ENCODE measurements at regions not wholly inside any gene's neighbourhood (a gene's known extent, or its start where the extent isn't known, plus 50 kb on each side); places are given as distances from the start of the nearest gene placed in this dataset.

DNA sequence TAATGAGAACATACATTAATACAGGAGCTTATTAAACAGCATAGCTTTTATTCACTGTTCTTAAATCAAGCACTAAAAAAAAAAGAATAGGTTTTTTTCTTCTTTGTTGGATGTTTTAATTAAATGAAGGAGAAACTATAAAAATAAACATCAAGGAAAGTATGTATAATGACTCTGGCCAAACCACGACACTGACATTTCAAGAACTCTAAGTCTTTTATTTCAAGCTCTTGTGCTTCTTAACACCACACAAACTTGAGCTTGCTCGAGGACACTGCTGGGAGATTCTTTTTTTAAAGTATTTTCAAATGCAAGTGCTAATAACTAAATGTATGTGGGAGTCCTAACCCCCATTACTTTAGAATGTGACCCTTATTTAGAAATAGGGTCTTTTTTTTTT, 204.9 kb upstream of the PPARGC1A start:
- H3K27me3 ChIP-seq = no peaks in the 10 kb centered on the region
- no peak for DNase-seq
- H3K36me3 ChIP-seq (replicated peaks in 1 of 2) = no peaks in the 10 kb centered on the region
- TF ChIP-seq POLR2A (IDR thresholded peaks at IDR 0.05) = no peak
- TF ChIP-seq, protein P1, sequence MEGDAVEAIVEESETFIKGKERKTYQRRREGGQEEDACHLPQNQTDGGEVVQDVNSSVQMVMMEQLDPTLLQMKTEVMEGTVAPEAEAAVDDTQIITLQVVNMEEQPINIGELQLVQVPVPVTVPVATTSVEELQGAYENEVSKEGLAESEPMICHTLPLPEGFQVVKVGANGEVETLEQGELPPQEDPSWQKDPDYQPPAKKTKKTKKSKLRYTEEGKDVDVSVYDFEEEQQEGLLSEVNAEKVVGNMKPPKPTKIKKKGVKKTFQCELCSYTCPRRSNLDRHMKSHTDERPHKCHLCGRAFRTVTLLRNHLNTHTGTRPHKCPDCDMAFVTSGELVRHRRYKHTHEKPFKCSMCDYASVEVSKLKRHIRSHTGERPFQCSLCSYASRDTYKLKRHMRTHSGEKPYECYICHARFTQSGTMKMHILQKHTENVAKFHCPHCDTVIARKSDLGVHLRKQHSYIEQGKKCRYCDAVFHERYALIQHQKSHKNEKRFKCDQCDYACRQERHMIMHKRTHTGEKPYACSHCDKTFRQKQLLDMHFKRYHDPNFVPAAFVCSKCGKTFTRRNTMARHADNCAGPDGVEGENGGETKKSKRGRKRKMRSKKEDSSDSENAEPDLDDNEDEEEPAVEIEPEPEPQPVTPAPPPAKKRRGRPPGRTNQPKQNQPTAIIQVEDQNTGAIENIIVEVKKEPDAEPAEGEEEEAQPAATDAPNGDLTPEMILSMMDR (IDR thresholded peaks at IDR 0.05) = no peak
- 61 to 72% (median 67%) methylated on average over 2 of the region's 2 CpGs for WGBS, 4 donors
- H3K27ac ChIP-seq = no peak overlapping the region
- intact Hi-C loops (cut with DNase I) = no loop called here
- no peaks in the 10 kb centered on the region for H3K9me3 ChIP-seq (replicated peaks in 1 of 3)
- H3K4me3 ChIP-seq = no peak overlapping the region
- H3K4me1 ChIP-seq (replicated peaks in 1 of 2) = no peaks in the 10 kb centered on the region

DNA sequence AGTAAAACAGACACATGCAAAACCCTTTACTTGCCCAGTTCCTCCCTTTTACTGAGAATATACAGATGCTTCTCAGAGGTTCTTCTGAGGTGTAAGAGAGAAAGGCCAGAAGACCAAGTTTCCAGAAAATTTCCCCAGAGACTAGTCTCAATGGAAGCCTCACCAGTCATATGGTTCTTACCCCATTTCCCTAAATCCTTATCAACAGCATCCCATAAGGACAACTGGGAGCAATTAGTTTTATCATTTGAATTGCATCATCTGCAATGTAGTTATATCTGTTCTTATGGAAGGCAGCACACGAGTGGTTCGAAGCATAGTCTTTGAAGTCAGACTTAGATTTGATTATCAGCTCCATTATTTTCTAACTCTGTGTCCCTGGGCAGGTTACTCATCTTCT, 203.6 kb upstream of the PPARGC1A start:
- Histone ChIP-seq H3K4me3 (no peak overlapping the region), H3K36me3 (replicated peaks in 1 of 2) (no peaks in the 10 kb centered on the region)

DNA sequence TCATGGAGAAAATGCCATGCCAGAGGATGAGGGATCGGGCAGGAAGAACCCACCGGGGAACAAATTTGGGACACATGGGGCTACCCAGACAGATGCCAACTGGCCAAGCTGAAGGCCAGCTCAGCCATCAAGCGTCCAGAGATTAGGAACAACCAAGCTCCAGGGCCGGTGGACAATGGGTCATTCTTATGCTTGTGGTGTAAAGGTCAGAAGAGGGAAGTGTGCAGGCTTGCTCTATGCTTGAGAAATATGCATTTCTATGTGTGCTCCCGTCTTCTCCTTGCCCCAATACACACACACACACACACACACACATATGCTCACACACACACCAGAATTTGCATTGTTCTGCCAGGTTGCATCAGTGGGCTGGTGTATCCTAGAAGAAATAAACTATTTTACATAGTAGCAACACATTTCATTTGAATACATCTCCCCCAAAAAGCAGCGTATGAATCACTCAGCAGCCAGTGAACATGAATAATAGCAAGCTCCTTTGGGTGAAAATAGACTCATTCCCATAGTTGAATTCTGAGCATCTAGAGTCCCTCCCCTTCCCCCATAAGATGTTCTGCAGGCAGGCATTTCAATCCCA, 201.9 kb upstream of the PPARGC1A start:
- Histone ChIP-seq H3K27me3 (no peaks in the 10 kb centered on the region), H3K9me3 (replicated peaks in 1 of 3) (no peaks in the 10 kb centered on the region), H3K4me1 (replicated peaks in 1 of 2) (no peaks in the 10 kb centered on the region), H3K36me3 (replicated peaks in 1 of 2) (no peaks in the 10 kb centered on the region), H3K4me3 (no peak overlapping the region), H3K27ac (no peak overlapping the region)
- DNase-seq = no peak
- WGBS, 4 donors = 77 to 85% (median 83%) methylated on average over 4 to 6 of the region's 6 CpGs
- no peak for TF ChIP-seq POLR2A (IDR thresholded peaks at IDR 0.05)
- TF ChIP-seq, protein P1 (IDR thresholded peaks at IDR 0.05) = no peak
- intact Hi-C loops (cut with DNase I) = no loop called here

More for the DNA sequence above, 203.6 kb upstream of the PPARGC1A start:
- TF ChIP-seq POLR2A (IDR thresholded peaks at IDR 0.05) = no peak
- TF ChIP-seq, protein P1 (IDR thresholded peaks at IDR 0.05) = no peak
- no peak for DNase-seq
- H3K27ac ChIP-seq = no peak overlapping the region
- 76 to 85% (median 78%) methylated on average over 2 of the region's 2 CpGs for WGBS, 4 donors
- no peaks in the 10 kb centered on the region for H3K9me3 ChIP-seq (replicated peaks in 1 of 3)
- intact Hi-C loops (cut with DNase I) = no loop called here
- H3K4me1 ChIP-seq (replicated peaks in 1 of 2) = no peaks in the 10 kb centered on the region
- no peaks in the 10 kb centered on the region for H3K27me3 ChIP-seq

DNA sequence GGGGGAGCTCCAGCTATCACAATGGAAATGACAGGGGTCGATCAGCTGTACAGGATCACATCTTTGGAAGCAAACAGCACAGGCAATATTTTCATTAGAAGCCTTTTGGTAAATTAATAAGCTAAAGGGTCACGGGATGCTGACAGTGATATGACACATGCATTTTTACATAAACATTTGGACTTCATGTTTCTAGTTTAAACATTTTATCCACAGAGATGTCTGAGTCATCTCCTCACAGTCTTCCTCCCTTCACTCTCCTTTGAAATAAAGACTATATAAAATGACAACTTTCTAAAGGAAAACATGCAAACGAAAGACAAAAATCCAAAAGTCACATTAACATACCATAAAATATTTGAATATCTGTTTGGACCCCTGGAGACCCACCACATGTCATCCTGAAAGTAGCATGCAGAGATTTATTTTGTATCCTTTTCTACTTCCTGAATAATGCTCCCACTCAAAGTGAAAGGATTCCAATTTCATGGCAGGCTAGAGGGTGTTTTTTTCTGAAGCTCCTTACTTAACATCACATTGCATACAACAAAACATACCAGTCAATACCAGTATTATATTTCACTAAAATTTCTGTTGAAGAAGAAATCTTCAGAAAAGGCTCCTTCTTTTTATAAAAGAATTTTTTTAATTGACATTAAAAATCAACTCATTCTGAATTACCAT, 200.1 kb upstream of the PPARGC1A start:
- Histone ChIP-seq H3K4me1 (replicated peaks in 1 of 2) (no peaks in the 10 kb centered on the region), H3K27me3 (no peaks in the 10 kb centered on the region), H3K36me3 (replicated peaks in 1 of 2) (no peaks in the 10 kb centered on the region), H3K4me3 (no peak overlapping the region), H3K27ac (no peak overlapping the region), H3K9me3 (replicated peaks in 1 of 3) (no peaks in the 10 kb centered on the region)
- no peak for TF ChIP-seq POLR2A (IDR thresholded peaks at IDR 0.05)
- intact Hi-C loops (cut with DNase I) = no loop called here
- no peak for DNase-seq
- 59 to 74% (median 68%) methylated on average over 3 of the region's 3 CpGs for WGBS, 4 donors

DNA sequence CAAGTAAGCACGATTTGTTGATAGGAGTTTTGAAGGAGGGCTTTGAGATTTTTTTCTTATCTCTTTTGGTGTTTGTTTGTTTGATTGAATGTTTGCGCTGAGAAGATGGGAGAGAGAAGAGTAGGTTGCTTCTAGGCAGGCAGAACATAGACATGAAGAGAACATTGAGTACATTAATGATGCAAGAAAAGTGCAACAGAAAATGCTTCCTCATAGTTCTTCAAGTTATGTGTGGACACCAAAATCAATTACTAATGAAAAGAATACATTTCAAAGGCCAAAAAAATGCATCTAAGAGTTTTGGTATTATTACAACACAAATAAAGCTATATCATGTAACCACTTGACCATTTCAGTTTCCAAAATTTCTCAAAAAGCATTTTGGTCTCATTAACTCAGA, 191.0 kb upstream of the PPARGC1A start:
- no peak for DNase-seq
- no peak overlapping the region for H3K27ac ChIP-seq
- TF ChIP-seq, protein P1 (IDR thresholded peaks at IDR 0.05) = no peak
- TF ChIP-seq POLR2A (IDR thresholded peaks at IDR 0.05) = no peak
- H3K36me3 ChIP-seq (replicated peaks in 1 of 2) = no peaks in the 10 kb centered on the region
- WGBS, 4 donors = 84 to 90% (median 88%) methylated on average over 2 of the region's 2 CpGs
- H3K4me1 ChIP-seq (replicated peaks in 1 of 2) = no peaks in the 10 kb centered on the region
- no peaks in the 10 kb centered on the region for H3K9me3 ChIP-seq (replicated peaks in 1 of 3)
- H3K4me3 ChIP-seq = no peak overlapping the region
- H3K27me3 ChIP-seq = no peaks in the 10 kb centered on the region
- intact Hi-C loops (cut with DNase I) = no loop called here
